Transverse colon (tissue), 4 donors: ENCODE measurements at regions not wholly inside any gene's neighbourhood (a gene's known extent, or its start where the extent isn't known, plus 50 kb on each side); places are given as distances from the start of the nearest gene placed in this dataset.

Experiments
- DNase-seq: peaks from one replicate; pipeline ENCODE4 v3.0.0-alpha.2; 2019
- H3K27ac ChIP-seq, 4 donors: fragments of 200-600 bp; sonication (generic); 2 replicates each; pipeline ENCODE4 v1.5.1; 2016 to 2018; ENCODE audit warnings: inconsistent platforms in 4 of 4
- H3K27me3 ChIP-seq: fragments of 200-600 bp; sonication (generic); 2 replicates; pipeline ENCODE4 v1.5.1; 2017; ENCODE audit warnings: inconsistent platforms
- H3K36me3 ChIP-seq, 4 donors: fragments of 200-600 bp; sonication (generic); 2 replicates each; pipeline ENCODE4 v1.5.1; 2017 to 2019; ENCODE audit warnings: inconsistent platforms in 4 of 4
- H3K4me1 ChIP-seq, 4 donors: fragments of 200-600 bp; sonication (generic); 2 replicates each; pipeline ENCODE4 v1.5.1; 2017 to 2020; ENCODE audit warnings: inconsistent platforms in 4 of 4
- H3K4me3 ChIP-seq, 4 donors: fragments of 200-600 bp; sonication (generic); 1 replicate in 1 of 4; 2 replicates in 3 of 4; pipeline versions ENCODE4 v1.5.1 to v1.6.1; 2017 to 2019; ENCODE audit warnings: inconsistent platforms in 4 of 4
- H3K9me3 ChIP-seq, 2 donors: fragments of 200-600 bp; sonication (generic); 2 replicates each; pipeline ENCODE4 v1.5.1; 2017 to 2019; ENCODE audit warnings: inconsistent platforms in 2 of 2
- EP300 ChIP-seq: sonication (generic); formaldehyde crosslinking; IDR thresholded peaks from one replicate; pipeline ENCODE4 v1.6.1; 2017; ENCODE audit warnings: antibody characterized with exemption, low read depth
- POLR2A ChIP-seq: fragments of 450-650 bp; IDR thresholded peaks from one replicate; pipeline ENCODE4 v1.6.1; 2016; ENCODE audit warnings: antibody characterized with exemption, mild to moderate bottlenecking, moderate library complexity
- POLR2AphosphoS5 ChIP-seq, 3 donors: sonication (generic); formaldehyde crosslinking; IDR thresholded peaks; one replicate each; pipeline ENCODE4 v1.6.1; 2016; ENCODE audit warnings: antibody characterized with exemption in 3 of 3
- WGBS, 2 donors: methylation state at CpG; one replicate each; pipeline ENCODE4 v1.1.5; 2018; ENCODE audit warnings: low coverage in 1 of 2; 5-methylcytosine and 5-hydroxymethylcytosine counted together
- in situ Hi-C, 4 donors: fragments of 200-750 bp; cut with MboI; loops; one replicate each; pipeline versions ENCODE4 v1.15.0 to v1.15.1; 2017; ENCODE audit warnings: low sequenced_read_pairs in 3 of 4, low pct_ligation_motif_present in 1 of 4, low pct_unique_long_range_greater_than_20kb in 1 of 4
- intact Hi-C: fragments of 100-400 bp; cut with DNase I; formaldehyde crosslinking; loops from one replicate; pipeline ENCODE4 v1.15.1; 2023; ENCODE audit warnings: low total_unique reads
- TF ChIP-seq, protein P1 (sequence below), 5 experiments: fragments of 200-600 bp in 3 of 5; fragments of 450-650 bp in 2 of 5; sonication (generic) in 3 of 5; IDR thresholded peaks; 1 replicate in 2 of 5; 2 replicates in 3 of 5; pipeline ENCODE4 v1.5.1; 2016 to 2017; ENCODE audit warnings: antibody characterized with exemption in 5 of 5, inconsistent platforms in 3 of 5, mild to moderate bottlenecking in 2 of 5, moderate library complexity in 1 of 5

DNA sequence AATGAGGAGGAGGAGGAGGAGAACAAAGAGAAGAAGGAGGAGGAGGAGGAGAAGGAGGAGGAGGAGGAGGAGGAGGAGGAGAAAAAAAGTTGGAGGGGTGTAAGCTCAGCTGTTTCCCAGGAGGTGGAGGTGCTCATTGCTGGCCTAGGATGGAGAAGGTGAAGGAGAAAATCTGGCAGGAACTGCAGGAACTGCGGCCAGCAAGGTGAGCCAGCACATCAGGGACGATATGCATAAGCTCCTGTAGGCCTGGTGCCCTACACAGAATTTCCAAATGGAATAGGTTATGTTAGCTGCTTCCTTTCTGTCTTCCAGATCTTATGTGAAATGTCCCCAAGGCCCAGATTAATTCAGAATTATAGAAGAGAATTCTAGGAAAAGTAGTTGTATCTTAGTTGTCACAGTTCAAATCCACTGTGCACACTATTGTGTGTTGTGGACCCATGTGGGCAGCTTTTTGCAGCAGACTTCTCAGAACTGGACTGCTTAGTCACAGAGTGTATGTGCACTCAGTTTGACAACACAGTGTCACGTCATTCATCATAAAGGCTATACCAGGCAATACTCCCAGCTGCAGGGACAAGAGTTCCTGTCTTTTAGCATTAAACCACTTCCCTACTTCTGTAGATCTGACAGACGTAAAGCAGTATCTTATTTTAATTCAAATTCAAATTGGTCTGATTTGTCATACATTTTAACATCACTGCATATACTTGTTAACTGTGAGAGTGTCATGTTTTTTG is 303.7 kb downstream of the HLX start:
- Histone ChIP-seq H3K4me3 (no peak overlapping the region), H3K27ac (no peak overlapping the region), H3K4me1 (no peaks in the 10 kb centered on the region), H3K27me3 (no peaks in the 10 kb centered on the region), H3K36me3 (no peaks in the 10 kb centered on the region), H3K9me3 (no peaks in the 10 kb centered on the region)
- in situ Hi-C loops, result loop anchor here in 1 of 4 donors (25.0 kb wide), 1 partner anchor 321 kb away; no protein-coding TSS in a partner anchor
- DNase-seq, result no peak
- TF ChIP-seq POLR2AphosphoS5 (IDR thresholded peaks at IDR 0.05) (no peak), POLR2A (no peak), EP300 (no peak)
- TF ChIP-seq, protein P1, sequence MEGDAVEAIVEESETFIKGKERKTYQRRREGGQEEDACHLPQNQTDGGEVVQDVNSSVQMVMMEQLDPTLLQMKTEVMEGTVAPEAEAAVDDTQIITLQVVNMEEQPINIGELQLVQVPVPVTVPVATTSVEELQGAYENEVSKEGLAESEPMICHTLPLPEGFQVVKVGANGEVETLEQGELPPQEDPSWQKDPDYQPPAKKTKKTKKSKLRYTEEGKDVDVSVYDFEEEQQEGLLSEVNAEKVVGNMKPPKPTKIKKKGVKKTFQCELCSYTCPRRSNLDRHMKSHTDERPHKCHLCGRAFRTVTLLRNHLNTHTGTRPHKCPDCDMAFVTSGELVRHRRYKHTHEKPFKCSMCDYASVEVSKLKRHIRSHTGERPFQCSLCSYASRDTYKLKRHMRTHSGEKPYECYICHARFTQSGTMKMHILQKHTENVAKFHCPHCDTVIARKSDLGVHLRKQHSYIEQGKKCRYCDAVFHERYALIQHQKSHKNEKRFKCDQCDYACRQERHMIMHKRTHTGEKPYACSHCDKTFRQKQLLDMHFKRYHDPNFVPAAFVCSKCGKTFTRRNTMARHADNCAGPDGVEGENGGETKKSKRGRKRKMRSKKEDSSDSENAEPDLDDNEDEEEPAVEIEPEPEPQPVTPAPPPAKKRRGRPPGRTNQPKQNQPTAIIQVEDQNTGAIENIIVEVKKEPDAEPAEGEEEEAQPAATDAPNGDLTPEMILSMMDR (IDR thresholded peaks at IDR 0.05), result no peak
- intact Hi-C loops, result no loop called here
- 63 to 74% methylated on average over 4 of the region's 4 CpGs for WGBS, 2 donors

- WGBS, 2 donors, result 56 to 60% methylated on average over 3 of the region's 3 CpGs
- TF ChIP-seq, protein P1 (IDR thresholded peaks at IDR 0.05), result no peak
- TF ChIP-seq POLR2AphosphoS5 (IDR thresholded peaks at IDR 0.05), result no peak
- TF ChIP-seq EP300, result no peak
- TF ChIP-seq POLR2A, result no peak
- no peak overlapping the region for H3K27ac ChIP-seq
- H3K36me3 ChIP-seq, result no peaks in the 10 kb centered on the region
- no peak for DNase-seq
- H3K9me3 ChIP-seq, result no peaks in the 10 kb centered on the region
- H3K4me3 ChIP-seq, result no peak overlapping the region
- no peaks in the 10 kb centered on the region for H3K4me1 ChIP-seq
- intact Hi-C loops, result no loop called here
- no peaks in the 10 kb centered on the region for H3K27me3 ChIP-seq
- in situ Hi-C loops, result loop anchor here in 1 of 4 donors (25.0 kb wide), 1 partner anchor 322 kb away; no protein-coding TSS in a partner anchor
Measured at GRCh38 chr1:221184131-221184794, 305.0 kb downstream of the HLX start.

DNA sequence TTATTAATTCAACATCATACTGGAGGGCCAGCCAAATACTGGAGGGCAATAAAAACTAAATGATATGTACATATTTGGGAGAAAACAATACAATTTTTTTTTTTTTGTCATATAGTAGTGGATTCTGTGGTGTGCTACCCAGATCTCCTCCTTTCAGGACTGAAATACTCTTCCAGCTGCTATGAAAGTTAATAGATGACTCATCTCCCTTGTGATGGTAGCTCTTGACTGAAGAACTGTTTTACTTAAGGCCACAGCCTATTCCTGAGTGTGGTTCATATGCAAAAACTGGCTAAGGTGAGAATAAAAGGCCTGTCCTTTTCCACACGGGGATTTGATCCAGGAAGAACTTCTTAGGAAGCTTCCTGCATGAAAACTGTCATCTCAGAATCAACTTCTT is 307.9 kb downstream of the HLX start:
- intact Hi-C loops (no loop called here), in situ Hi-C loops (loop anchor here in 1 of 4 donors (25.0 kb wide), 1 partner anchor 325 kb away; no protein-coding TSS in a partner anchor)
- H3K9me3 ChIP-seq, result no peaks in the 10 kb centered on the region
- H3K36me3 ChIP-seq, result no peaks in the 10 kb centered on the region
- no peaks in the 10 kb centered on the region for H3K27me3 ChIP-seq
- no peak overlapping the region for H3K27ac ChIP-seq
- H3K4me1 ChIP-seq, result no peaks in the 10 kb centered on the region
- DNase-seq, result no peak
- TF ChIP-seq POLR2A (no peak), EP300 (no peak), POLR2AphosphoS5 (IDR thresholded peaks at IDR 0.05) (no peak)
- TF ChIP-seq, protein P1 (IDR thresholded peaks at IDR 0.05), result no peak
- 29 to 57% methylated on average over 1 of the region's 1 CpG for WGBS, 2 donors
- H3K4me3 ChIP-seq, result no peak overlapping the region

DNA sequence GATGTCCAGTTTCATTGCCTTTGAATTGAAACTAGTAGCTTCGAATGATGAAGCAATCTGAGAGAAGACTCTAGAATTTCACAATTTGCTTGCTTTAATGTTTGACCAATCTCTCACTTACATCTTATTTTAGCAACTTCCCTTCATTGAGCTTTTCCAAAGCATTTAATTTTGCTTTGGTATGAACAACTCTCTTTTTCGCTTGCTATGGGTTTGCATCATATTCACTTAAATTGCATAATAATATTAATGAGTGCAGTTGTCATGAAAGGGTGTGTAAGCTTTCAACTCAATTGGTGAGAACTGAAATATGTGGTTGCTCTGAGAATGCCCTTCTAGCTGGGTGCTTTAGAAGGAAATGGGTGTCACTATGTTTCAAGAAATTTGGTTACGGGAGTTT is 309.2 kb downstream of the HLX start:
- WGBS, 2 donors, result 83 to 85% methylated on average over 3 of the region's 3 CpGs
- no peaks in the 10 kb centered on the region for H3K4me1 ChIP-seq
- H3K27ac ChIP-seq, result no peak overlapping the region
- TF ChIP-seq, protein P1 (IDR thresholded peaks at IDR 0.05), result no peak
- TF ChIP-seq POLR2A (no peak), POLR2AphosphoS5 (IDR thresholded peaks at IDR 0.05) (no peak), EP300 (no peak)
- H3K4me3 ChIP-seq, result no peak overlapping the region
- DNase-seq, result no peak
- H3K9me3 ChIP-seq, result no peaks in the 10 kb centered on the region
- no peaks in the 10 kb centered on the region for H3K27me3 ChIP-seq
- in situ Hi-C loops, result loop anchor here in 1 of 4 donors (25.0 kb wide), 1 partner anchor 326 kb away; no protein-coding TSS in a partner anchor
- intact Hi-C loops, result no loop called here
- H3K36me3 ChIP-seq, result no peaks in the 10 kb centered on the region
